ENCODE measurements at regions not wholly inside any gene's neighbourhood (a gene's known extent, or its start where the extent isn't known, plus 50 kb on each side); places are given as distances from the start of the nearest gene placed in this dataset.

DNA sequence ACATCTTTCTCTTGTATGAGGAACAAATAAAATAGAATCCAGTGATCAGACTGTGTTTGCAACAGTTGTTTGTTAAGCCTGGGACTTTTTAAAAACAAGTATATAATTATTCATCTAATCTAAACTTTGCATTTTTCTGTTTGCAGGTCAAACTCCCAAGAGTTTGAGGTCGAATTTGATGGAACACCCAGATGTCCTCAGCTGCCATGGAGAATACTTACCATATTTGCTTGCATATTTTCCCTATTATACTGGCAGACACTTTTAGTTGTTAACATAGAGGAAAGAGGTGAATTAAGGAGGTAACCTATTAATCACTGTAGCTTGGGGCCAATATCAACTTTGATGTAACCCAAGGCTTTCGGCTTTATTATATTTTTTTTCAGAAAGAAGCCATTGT, 401.5 kb upstream of the DIPK2B start:
- no peak overlapping the region for H3K4me3 ChIP-seq (ENCODE audit: low read length in 2 of 2)

DNA sequence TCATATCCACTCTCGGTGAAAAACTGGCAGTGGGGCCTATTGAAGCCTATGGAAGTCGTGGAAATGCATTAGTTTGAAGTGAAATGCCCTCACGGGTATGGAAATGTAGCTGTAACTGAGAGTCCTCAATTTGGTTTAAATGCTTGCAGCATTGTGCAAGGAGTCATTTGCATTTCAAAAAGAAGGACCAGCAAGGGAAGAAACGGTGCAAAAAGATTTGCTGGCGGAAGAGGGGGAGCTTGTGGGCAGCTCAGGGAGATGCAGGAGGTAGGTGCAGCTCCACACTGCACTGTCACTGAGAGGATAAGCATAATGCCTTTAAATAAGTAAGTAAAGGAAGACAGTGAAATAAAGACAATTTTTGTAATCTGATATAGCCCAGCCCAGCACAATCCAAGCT, 400.4 kb upstream of the DIPK2B start:
- Histone ChIP-seq H3K36me3 (ENCODE audit: control insufficient read depth in 2 of 2, insufficient read depth in 2 of 2, low read length in 1 of 2) (no peaks in the 10 kb centered on the region), H3K4me1 (ENCODE audit: control insufficient read depth in 2 of 2, insufficient read depth in 2 of 2, low read length in 2 of 2) (no peaks in the 10 kb centered on the region), H3K9me3 (ENCODE audit: control insufficient read depth in 2 of 2, insufficient read depth in 1 of 2, low read length in 1 of 2) (no peaks in the 10 kb centered on the region), H3K27me3 (ENCODE audit: control insufficient read depth in 2 of 2, insufficient read depth in 1 of 2, low read length in 1 of 2) (no peaks in the 10 kb centered on the region), H3K4me3 (ENCODE audit: low read length in 2 of 2) (no peak overlapping the region), H3K27ac (ENCODE audit: low read depth in 1 of 2, low read length in 1 of 2) (no peak overlapping the region)
- WGBS, result 98% methylated on average over 5 of the region's 5 CpGs
- no peak for DNase-seq (ENCODE audit: low read depth in 6 of 9, low spot score in 9 of 9)

More for the DNA sequence above, 401.5 kb upstream of the DIPK2B start:
- WGBS, result 94% methylated on average over 2 of the region's 2 CpGs
- H3K4me1 ChIP-seq (ENCODE audit: control insufficient read depth in 2 of 2, insufficient read depth in 2 of 2, low read length in 2 of 2), result no peaks in the 10 kb centered on the region
- no peaks in the 10 kb centered on the region for H3K27me3 ChIP-seq (ENCODE audit: control insufficient read depth in 2 of 2, insufficient read depth in 1 of 2, low read length in 1 of 2)
- H3K27ac ChIP-seq (ENCODE audit: low read depth in 1 of 2, low read length in 1 of 2), result no peak overlapping the region
- no peaks in the 10 kb centered on the region for H3K9me3 ChIP-seq (ENCODE audit: control insufficient read depth in 2 of 2, insufficient read depth in 1 of 2, low read length in 1 of 2)
- no peak for DNase-seq (ENCODE audit: low read depth in 6 of 9, low spot score in 9 of 9)
- H3K36me3 ChIP-seq (ENCODE audit: control insufficient read depth in 2 of 2, insufficient read depth in 2 of 2, low read length in 1 of 2), result no peaks in the 10 kb centered on the region

DNA sequence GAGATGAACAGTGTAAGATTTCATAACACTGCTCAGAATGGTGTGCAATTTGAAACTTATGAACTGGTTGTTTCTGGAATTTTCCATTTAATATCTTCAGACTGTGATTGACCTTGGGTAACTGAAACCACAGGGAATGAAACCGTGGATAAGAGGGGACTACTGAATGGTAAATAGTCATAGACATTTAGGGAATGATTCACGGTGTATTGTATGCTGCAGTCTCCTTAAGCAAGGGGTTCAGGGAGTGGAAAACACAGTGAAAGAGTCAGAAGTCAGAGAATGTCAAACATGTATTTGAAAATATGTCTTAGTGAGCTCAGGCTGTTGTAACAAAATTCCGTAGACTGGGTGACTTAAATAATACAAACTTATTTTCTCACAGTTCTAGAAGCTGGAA, 398.2 kb upstream of the DIPK2B start:
- H3K36me3 ChIP-seq (ENCODE audit: control insufficient read depth in 2 of 2, insufficient read depth in 2 of 2, low read length in 1 of 2), result no peaks in the 10 kb centered on the region
- 97% methylated on average over 3 of the region's 3 CpGs for WGBS
- no peak for DNase-seq (ENCODE audit: low read depth in 6 of 9, low spot score in 9 of 9)
- no peaks in the 10 kb centered on the region for H3K27me3 ChIP-seq (ENCODE audit: control insufficient read depth in 2 of 2, insufficient read depth in 1 of 2, low read length in 1 of 2)
- no peak overlapping the region for H3K27ac ChIP-seq (ENCODE audit: low read depth in 1 of 2, low read length in 1 of 2)
- H3K4me1 ChIP-seq (ENCODE audit: control insufficient read depth in 2 of 2, insufficient read depth in 2 of 2, low read length in 2 of 2), result no peaks in the 10 kb centered on the region
- H3K4me3 ChIP-seq (ENCODE audit: low read length in 2 of 2), result no peak overlapping the region
- no peaks in the 10 kb centered on the region for H3K9me3 ChIP-seq (ENCODE audit: control insufficient read depth in 2 of 2, insufficient read depth in 1 of 2, low read length in 1 of 2)

DNA sequence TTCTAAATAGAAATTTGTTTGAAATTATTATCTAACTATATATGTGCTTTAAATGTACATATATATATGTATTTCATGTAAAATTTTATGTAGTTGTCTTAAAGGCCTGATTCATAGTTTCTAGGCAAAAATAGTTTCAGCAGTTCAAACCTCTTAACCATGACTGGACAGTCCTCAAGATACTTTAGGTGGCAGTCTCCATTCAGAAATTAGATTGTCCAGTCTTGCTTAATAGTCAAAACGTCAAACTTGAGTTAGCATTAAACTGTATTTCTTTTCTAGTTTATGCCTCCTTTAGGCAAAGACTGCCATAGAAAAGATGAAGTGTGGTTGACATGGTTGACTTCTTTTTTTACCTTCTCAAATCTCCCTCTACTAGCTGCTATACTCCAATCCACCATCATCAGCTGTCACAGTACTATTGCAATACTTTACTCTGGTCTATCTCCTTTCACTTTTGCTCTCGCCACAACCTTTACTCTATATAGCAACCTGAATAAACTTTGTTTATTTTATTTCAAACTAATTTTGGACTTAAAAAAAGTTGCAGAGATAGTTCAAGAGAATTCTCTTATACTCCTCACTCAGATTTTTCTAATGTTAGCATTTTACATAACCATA, 395.6 kb upstream of the DIPK2B start:
- no peak overlapping the region for H3K4me3 ChIP-seq (ENCODE audit: low read length in 2 of 2)
- 94% methylated on average over 2 of the region's 2 CpGs for WGBS

DNA sequence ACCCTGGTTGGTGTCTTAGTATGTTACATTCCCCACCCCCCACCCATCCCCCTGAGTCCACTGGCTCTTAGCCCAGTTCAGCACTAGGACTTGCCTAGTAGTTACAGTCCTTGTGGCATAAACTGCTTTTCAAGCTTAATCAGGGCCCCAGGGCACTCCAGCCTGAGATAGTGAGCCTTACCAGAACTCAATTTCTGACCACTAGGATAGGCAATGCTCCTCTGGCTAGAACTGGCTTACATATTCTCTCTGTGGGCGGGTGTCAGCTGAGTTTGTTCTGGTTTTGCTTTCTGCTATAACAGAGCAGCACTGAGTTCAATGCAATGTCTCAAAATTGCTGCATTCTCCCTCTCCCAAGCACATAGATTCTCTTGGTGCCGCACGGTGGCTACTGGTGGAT, 391.4 kb upstream of the DIPK2B start:
- Histone ChIP-seq H3K4me1 (ENCODE audit: control insufficient read depth in 2 of 2, insufficient read depth in 2 of 2, low read length in 2 of 2) (no peaks in the 10 kb centered on the region), H3K27ac (ENCODE audit: low read depth in 1 of 2, low read length in 1 of 2) (no peak overlapping the region), H3K9me3 (ENCODE audit: control insufficient read depth in 2 of 2, insufficient read depth in 1 of 2, low read length in 1 of 2) (no peaks in the 10 kb centered on the region), H3K4me3 (ENCODE audit: low read length in 2 of 2) (no peak overlapping the region), H3K36me3 (ENCODE audit: control insufficient read depth in 2 of 2, insufficient read depth in 2 of 2, low read length in 1 of 2) (no peaks in the 10 kb centered on the region), H3K27me3 (ENCODE audit: control insufficient read depth in 2 of 2, insufficient read depth in 1 of 2, low read length in 1 of 2) (no peaks in the 10 kb centered on the region)
- WGBS, result 98% methylated on average over 3 of the region's 3 CpGs
- DNase-seq (ENCODE audit: low read depth in 6 of 9, low spot score in 9 of 9), result no peak

More for the DNA sequence above, 395.6 kb upstream of the DIPK2B start:
- Histone ChIP-seq H3K36me3 (ENCODE audit: control insufficient read depth in 2 of 2, insufficient read depth in 2 of 2, low read length in 1 of 2) (no peaks in the 10 kb centered on the region), H3K4me1 (ENCODE audit: control insufficient read depth in 2 of 2, insufficient read depth in 2 of 2, low read length in 2 of 2) (no peaks in the 10 kb centered on the region), H3K27me3 (ENCODE audit: control insufficient read depth in 2 of 2, insufficient read depth in 1 of 2, low read length in 1 of 2) (no peaks in the 10 kb centered on the region), H3K27ac (ENCODE audit: low read depth in 1 of 2, low read length in 1 of 2) (no peak overlapping the region), H3K9me3 (ENCODE audit: control insufficient read depth in 2 of 2, insufficient read depth in 1 of 2, low read length in 1 of 2) (no peaks in the 10 kb centered on the region)
- no peak for DNase-seq (ENCODE audit: low read depth in 6 of 9, low spot score in 9 of 9)

DNA sequence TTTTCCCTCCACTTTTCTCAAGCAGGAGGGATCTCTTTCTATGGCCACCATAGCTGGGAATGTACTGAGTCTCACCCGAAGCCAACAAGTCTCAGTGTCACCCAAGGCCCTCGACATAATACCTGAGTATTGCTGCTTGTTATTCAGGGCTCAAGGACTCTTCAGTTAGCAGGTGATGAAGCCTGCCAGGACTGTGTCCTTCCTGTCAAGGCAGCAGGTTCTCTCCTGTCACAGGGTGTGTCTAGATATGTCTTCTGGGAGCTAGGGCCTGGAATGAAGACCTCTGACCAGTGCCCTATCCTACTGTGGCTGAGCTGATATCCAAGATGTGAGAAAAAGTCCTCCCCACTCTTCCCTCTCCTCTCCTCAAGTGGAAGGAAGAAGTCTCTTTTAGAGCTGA, 391.0 kb upstream of the DIPK2B start:
- DNase-seq (ENCODE audit: low read depth in 6 of 9, low spot score in 9 of 9), result no peak
- H3K4me3 ChIP-seq (ENCODE audit: low read length in 2 of 2), result no peak overlapping the region
- H3K27ac ChIP-seq (ENCODE audit: low read depth in 1 of 2, low read length in 1 of 2), result no peak overlapping the region
- no peaks in the 10 kb centered on the region for H3K27me3 ChIP-seq (ENCODE audit: control insufficient read depth in 2 of 2, insufficient read depth in 1 of 2, low read length in 1 of 2)
- no peaks in the 10 kb centered on the region for H3K9me3 ChIP-seq (ENCODE audit: control insufficient read depth in 2 of 2, insufficient read depth in 1 of 2, low read length in 1 of 2)
- H3K36me3 ChIP-seq (ENCODE audit: control insufficient read depth in 2 of 2, insufficient read depth in 2 of 2, low read length in 1 of 2), result no peaks in the 10 kb centered on the region
- 95% methylated on average over 2 of the region's 2 CpGs for WGBS
- no peaks in the 10 kb centered on the region for H3K4me1 ChIP-seq (ENCODE audit: control insufficient read depth in 2 of 2, insufficient read depth in 2 of 2, low read length in 2 of 2)

DNA sequence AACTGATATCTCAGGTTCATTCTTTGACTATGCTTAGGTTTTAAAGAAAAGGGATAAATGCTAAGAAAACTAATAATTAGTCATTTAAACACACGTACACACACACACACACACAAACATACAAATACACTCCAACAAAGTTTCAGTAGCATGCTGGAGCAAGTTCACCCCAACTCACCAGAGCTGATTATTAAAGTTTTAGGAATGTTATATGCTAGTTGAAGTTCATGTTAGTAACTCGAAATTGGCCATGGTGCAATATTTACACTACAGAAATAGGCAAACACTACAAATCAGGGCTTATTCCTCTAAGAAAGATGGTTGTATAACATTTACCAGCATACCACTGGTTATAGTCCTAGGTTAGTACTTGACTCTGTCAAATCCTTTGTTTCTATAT, 384.0 kb upstream of the DIPK2B start:
- Histone ChIP-seq H3K4me1 (ENCODE audit: control insufficient read depth in 2 of 2, insufficient read depth in 2 of 2, low read length in 2 of 2) (no peaks in the 10 kb centered on the region), H3K36me3 (ENCODE audit: control insufficient read depth in 2 of 2, insufficient read depth in 2 of 2, low read length in 1 of 2) (no peaks in the 10 kb centered on the region), H3K4me3 (ENCODE audit: low read length in 2 of 2) (no peak overlapping the region), H3K9me3 (ENCODE audit: control insufficient read depth in 2 of 2, insufficient read depth in 1 of 2, low read length in 1 of 2) (peaks cover 0 to 5% of the 10 kb centered on the region in 2 donors), H3K27me3 (ENCODE audit: control insufficient read depth in 2 of 2, insufficient read depth in 1 of 2, low read length in 1 of 2) (no peaks in the 10 kb centered on the region), H3K27ac (ENCODE audit: low read depth in 1 of 2, low read length in 1 of 2) (no peak overlapping the region)
- WGBS, result 98% methylated on average over 2 of the region's 2 CpGs
- no peak for DNase-seq (ENCODE audit: low read depth in 6 of 9, low spot score in 9 of 9)

DNA sequence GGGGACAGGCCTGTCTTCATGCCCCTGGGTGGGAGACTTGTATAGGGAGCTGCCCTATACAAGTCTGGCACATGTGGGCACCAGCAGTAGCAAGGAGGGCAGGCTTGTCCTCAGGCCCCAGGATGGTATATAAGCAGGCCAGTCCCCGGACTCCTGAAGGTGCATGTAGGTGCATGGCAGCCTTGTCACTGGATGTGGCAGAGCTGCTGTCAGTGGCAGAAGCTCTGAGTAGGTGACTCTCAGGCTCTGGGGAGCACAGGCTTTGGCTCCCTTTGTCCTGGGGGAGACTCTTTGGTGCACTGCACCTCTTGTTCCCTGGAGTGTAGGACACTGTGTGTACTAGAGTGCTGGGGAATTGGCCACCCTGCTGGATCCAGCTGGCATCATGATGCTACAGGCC, 376.7 kb upstream of the DIPK2B start:
- Histone ChIP-seq H3K36me3 (ENCODE audit: control insufficient read depth in 2 of 2, insufficient read depth in 2 of 2, low read length in 1 of 2) (no peaks in the 10 kb centered on the region), H3K4me1 (ENCODE audit: control insufficient read depth in 2 of 2, insufficient read depth in 2 of 2, low read length in 2 of 2) (no peaks in the 10 kb centered on the region), H3K4me3 (ENCODE audit: low read length in 2 of 2) (no peak overlapping the region), H3K27ac (ENCODE audit: low read depth in 1 of 2, low read length in 1 of 2) (no peak overlapping the region), H3K9me3 (ENCODE audit: control insufficient read depth in 2 of 2, insufficient read depth in 1 of 2, low read length in 1 of 2) (peaks cover 0 to 5% of the 10 kb centered on the region in 2 donors), H3K27me3 (ENCODE audit: control insufficient read depth in 2 of 2, insufficient read depth in 1 of 2, low read length in 1 of 2) (no peaks in the 10 kb centered on the region)
- WGBS, result 100% methylated on average over 1 of the region's 1 CpG
- DNase-seq (ENCODE audit: low read depth in 6 of 9, low spot score in 9 of 9), result no peak

DNA sequence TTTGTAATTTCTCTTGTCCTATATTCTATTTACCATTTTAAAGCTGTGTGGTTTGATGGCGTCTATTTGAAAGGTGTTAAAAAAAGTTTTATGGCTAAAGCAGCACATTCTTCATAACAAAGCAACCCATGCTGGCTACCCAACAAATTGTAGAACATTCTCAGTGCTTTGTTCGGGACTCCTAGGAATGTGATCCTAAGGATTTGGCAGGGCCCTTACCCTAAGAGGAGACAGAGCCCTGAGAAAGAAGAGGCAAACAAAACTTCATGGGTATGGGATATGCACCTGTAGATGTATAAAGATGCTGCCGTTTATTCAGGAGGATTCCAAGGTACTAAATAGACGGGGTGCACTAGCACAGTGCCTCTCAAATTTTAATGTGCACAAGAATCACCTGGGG, 370.8 kb upstream of the DIPK2B start:
- H3K4me1 ChIP-seq (ENCODE audit: control insufficient read depth in 2 of 2, insufficient read depth in 2 of 2, low read length in 2 of 2), result no peaks in the 10 kb centered on the region
- WGBS, result 97% methylated on average over 4 of the region's 4 CpGs
- no peaks in the 10 kb centered on the region for H3K27me3 ChIP-seq (ENCODE audit: control insufficient read depth in 2 of 2, insufficient read depth in 1 of 2, low read length in 1 of 2)

DNA sequence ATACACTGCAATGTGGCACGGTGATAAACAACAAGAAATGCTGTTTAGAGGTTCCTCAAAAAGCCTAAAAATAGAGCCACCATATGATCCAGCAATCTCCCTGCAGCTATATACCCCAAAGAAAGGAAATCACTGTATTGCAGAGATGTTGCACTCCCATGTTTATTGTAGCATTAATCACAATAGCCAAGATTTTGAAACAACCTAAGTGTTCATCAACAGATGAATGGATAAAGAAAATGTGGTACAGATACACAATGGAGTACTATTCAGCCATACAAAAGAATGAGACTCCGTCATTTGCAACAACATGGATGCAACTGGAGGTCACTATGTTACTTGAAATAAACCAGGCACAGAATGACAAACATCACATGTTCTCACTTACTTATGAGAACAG, 365.8 kb upstream of the DIPK2B start:
- no peaks in the 10 kb centered on the region for H3K36me3 ChIP-seq (ENCODE audit: control insufficient read depth in 2 of 2, insufficient read depth in 2 of 2, low read length in 1 of 2)
- no peak overlapping the region for H3K4me3 ChIP-seq (ENCODE audit: low read length in 2 of 2)
- H3K9me3 ChIP-seq (ENCODE audit: control insufficient read depth in 2 of 2, insufficient read depth in 1 of 2, low read length in 1 of 2), result no peaks in the 10 kb centered on the region
- no peaks in the 10 kb centered on the region for H3K4me1 ChIP-seq (ENCODE audit: control insufficient read depth in 2 of 2, insufficient read depth in 2 of 2, low read length in 2 of 2)
- H3K27me3 ChIP-seq (ENCODE audit: control insufficient read depth in 2 of 2, insufficient read depth in 1 of 2, low read length in 1 of 2), result no peaks in the 10 kb centered on the region
- no peak for DNase-seq (ENCODE audit: low read depth in 6 of 9, low spot score in 9 of 9)
- H3K27ac ChIP-seq (ENCODE audit: low read depth in 1 of 2, low read length in 1 of 2), result no peak overlapping the region
- 97% methylated on average over 2 of the region's 2 CpGs for WGBS

More for the DNA sequence above, 370.8 kb upstream of the DIPK2B start:
- Histone ChIP-seq H3K9me3 (ENCODE audit: control insufficient read depth in 2 of 2, insufficient read depth in 1 of 2, low read length in 1 of 2) (no peaks in the 10 kb centered on the region), H3K36me3 (ENCODE audit: control insufficient read depth in 2 of 2, insufficient read depth in 2 of 2, low read length in 1 of 2) (no peaks in the 10 kb centered on the region), H3K27ac (ENCODE audit: low read depth in 1 of 2, low read length in 1 of 2) (no peak overlapping the region), H3K4me3 (ENCODE audit: low read length in 2 of 2) (no peak overlapping the region)
- DNase-seq (ENCODE audit: low read depth in 6 of 9, low spot score in 9 of 9), result no peak

Measured in thymus (tissue), 11 donors.